Tibial artery (tissue), 4 donors: ENCODE measurements at regions not wholly inside any gene's neighbourhood (a gene's known extent, or its start where the extent isn't known, plus 50 kb on each side); places are given as distances from the start of the nearest gene placed in this dataset.

Experiments used
- DNase-seq, 2 donors: peaks; one replicate each; pipeline ENCODE4 v3.0.0-alpha.2; 2019
- H3K27ac ChIP-seq, 2 donors: fragments of 200-600 bp; sonication (generic) in 1 of 2; 1 replicate in 1 of 2; 2 replicates in 1 of 2; pipeline ENCODE4 v1.5.1; 2018 to 2019; ENCODE audit warnings: mild to moderate bottlenecking in 1 of 2
- H3K27me3 ChIP-seq, 2 donors: fragments of 200-600 bp; sonication (generic) in 1 of 2; one replicate each; pipeline versions ENCODE4 v1.5.1 to v1.6.0; 2016 to 2019
- H3K36me3 ChIP-seq, 3 donors: fragments of 200-600 bp; sonication (generic) in 2 of 3; one replicate each; pipeline ENCODE4 v1.5.1; 2016 to 2019; ENCODE audit warnings: mild to moderate bottlenecking in 2 of 3
- H3K4me1 ChIP-seq, 4 donors: fragments of 200-600 bp; sonication (generic) in 2 of 4; 1 replicate in 3 of 4; 2 replicates in 1 of 4; pipeline ENCODE4 v1.5.1; 2016 to 2019
- H3K4me3 ChIP-seq, 2 donors: fragments of 200-600 bp; sonication (generic) in 1 of 2; 1 replicate in 1 of 2; 2 replicates in 1 of 2; pipeline ENCODE4 v1.5.1; 2018 to 2019; ENCODE audit warnings: mild to moderate bottlenecking in 2 of 2
- H3K9me3 ChIP-seq, 3 donors: fragments of 200-600 bp; sonication (generic) in 1 of 3; one replicate each; pipeline ENCODE4 v1.5.1; 2016 to 2019
- CTCF ChIP-seq, 2 experiments: fragments of 200-600 bp in 1 of 2; fragments of 450-650 bp in 1 of 2; IDR thresholded peaks; one replicate each; pipeline ENCODE4 v1.5.1; 2017 to 2019; ENCODE audit warnings: antibody characterized with exemption in 2 of 2, mild to moderate bottlenecking in 1 of 2, moderate library complexity in 1 of 2
- intact Hi-C: fragments of 100-400 bp; cut with DNase I; formaldehyde crosslinking; loops from one replicate; pipeline ENCODE4 v1.15.0; 2023; ENCODE audit warnings: low total_unique reads

- no peak for DNase-seq
- no peak overlapping the region for H3K27ac ChIP-seq
- intact Hi-C loops = no loop called here
- no peaks in the 10 kb centered on the region for H3K9me3 ChIP-seq
- H3K4me3 ChIP-seq = no peak overlapping the region
- TF ChIP-seq CTCF (IDR thresholded peaks at IDR 0.05) = no peak
- H3K4me1 ChIP-seq = no peaks in the 10 kb centered on the region
- no peaks in the 10 kb centered on the region for H3K36me3 ChIP-seq
- H3K27me3 ChIP-seq = no peaks in the 10 kb centered on the region
Measured at GRCh38 chr9:90285946-90286345, 356.7 kb downstream of the DIRAS2 start.

- intact Hi-C loops = no loop called here
- Histone ChIP-seq H3K4me1 (no peaks in the 10 kb centered on the region), H3K27ac (no peak overlapping the region), H3K9me3 (no peaks in the 10 kb centered on the region), H3K4me3 (no peak overlapping the region), H3K27me3 (no peaks in the 10 kb centered on the region), H3K36me3 (no peaks in the 10 kb centered on the region)
- no peak for DNase-seq
- no peak for TF ChIP-seq CTCF (IDR thresholded peaks at IDR 0.05)
Measured at GRCh38 chr9:90287567-90288274, 354.9 kb downstream of the DIRAS2 start.

- Histone ChIP-seq H3K4me1 (no peaks in the 10 kb centered on the region), H3K9me3 (no peaks in the 10 kb centered on the region), H3K27me3 (no peaks in the 10 kb centered on the region), H3K36me3 (no peaks in the 10 kb centered on the region), H3K27ac (no peak overlapping the region), H3K4me3 (no peak overlapping the region)
- DNase-seq = no peak
- TF ChIP-seq CTCF (IDR thresholded peaks at IDR 0.05) = no peak
- intact Hi-C loops = no loop called here
Measured at GRCh38 chr9:90288275-90288639, 354.4 kb downstream of the DIRAS2 start.

GRCh38 chr9:90290716-90291485, 351.7 kb downstream of the DIRAS2 start:
- no peak for DNase-seq
- intact Hi-C loops = no loop called here
- Histone ChIP-seq H3K36me3 (no peaks in the 10 kb centered on the region), H3K27me3 (no peaks in the 10 kb centered on the region), H3K27ac (no peak overlapping the region), H3K4me1 (no peaks in the 10 kb centered on the region), H3K9me3 (no peaks in the 10 kb centered on the region), H3K4me3 (no peak overlapping the region)
- no peak for TF ChIP-seq CTCF (IDR thresholded peaks at IDR 0.05)

GRCh38 chr9:90296539-90296938, 346.1 kb downstream of the DIRAS2 start:
- DNase-seq = no peak
- intact Hi-C loops = no loop called here

More at GRCh38 chr9:90296539-90296938, 346.1 kb downstream of the DIRAS2 start:
- no peaks in the 10 kb centered on the region for H3K4me1 ChIP-seq
- no peak for TF ChIP-seq CTCF (IDR thresholded peaks at IDR 0.05)
- H3K27me3 ChIP-seq = no peaks in the 10 kb centered on the region
- H3K4me3 ChIP-seq = no peak overlapping the region
- no peaks in the 10 kb centered on the region for H3K36me3 ChIP-seq
- H3K27ac ChIP-seq = no peak overlapping the region
- H3K9me3 ChIP-seq = no peaks in the 10 kb centered on the region
